Esophagus squamous epithelium (tissue), 5 donors: ENCODE measurements at regions not wholly inside any gene's neighbourhood (a gene's known extent, or its start where the extent isn't known, plus 50 kb on each side); places are given as distances from the start of the nearest gene placed in this dataset.

ENCODE experiments used
- DNase-seq: peaks from one replicate; lab custom pipeline; 2025; lab: John Stamatoyannopoulos, UW
- H3K27ac ChIP-seq, 4 donors: fragments of 200-600 bp; sonication (generic); one replicate each; pipeline ENCODE4 v1.5.1; 2016 to 2019; ENCODE audit warnings: mild to moderate bottlenecking in 1 of 4
- H3K27me3 ChIP-seq, 4 donors: fragments of 200-600 bp; sonication (generic); 1 replicate in 3 of 4; 2 replicates in 1 of 4; pipeline versions ENCODE4 v1.5.1 to v1.6.0; 2017 to 2021; ENCODE audit warnings: antibody characterized with exemption in 1 of 4
- H3K36me3 ChIP-seq, 3 donors: fragments of 200-600 bp; sonication (generic); one replicate each; pipeline ENCODE4 v1.5.1; 2016 to 2019
- H3K4me1 ChIP-seq, 3 donors: fragments of 200-600 bp; sonication (generic); one replicate each; pipeline ENCODE4 v1.5.1; 2017 to 2019
- H3K4me3 ChIP-seq, 4 donors: fragments of 200-600 bp; sonication (generic); 1 replicate in 3 of 4; 2 replicates in 1 of 4; pipeline ENCODE4 v1.5.1; 2016 to 2019; ENCODE audit warnings: mild to moderate bottlenecking in 2 of 4, moderate library complexity in 1 of 4
- H3K9me3 ChIP-seq, 3 donors: fragments of 200-600 bp; sonication (generic); one replicate each; pipeline ENCODE4 v1.5.1; 2016 to 2019
- CTCF ChIP-seq, 6 experiments: fragments of 450-650 bp in 4 of 6; fragments of 200-600 bp in 2 of 6; sonication (generic) in 2 of 6; IDR thresholded peaks; one replicate each; pipeline ENCODE4 v1.5.1; 2016 to 2019; ENCODE audit warnings: antibody characterized with exemption in 6 of 6, mild to moderate bottlenecking in 4 of 6, moderate library complexity in 4 of 6
- POLR2A ChIP-seq, 4 donors: fragments of 450-650 bp; IDR thresholded peaks; one replicate each; pipeline ENCODE4 v1.6.1; 2017; ENCODE audit warnings: antibody characterized with exemption in 4 of 4, mild to moderate bottlenecking in 4 of 4, moderate library complexity in 3 of 4
- WGBS, 2 donors: methylation state at CpG; one replicate each; pipeline ENCODE4 v1.1.5; 2018; 5-methylcytosine and 5-hydroxymethylcytosine counted together
- intact Hi-C: fragments of 100-400 bp; cut with DNase I; formaldehyde crosslinking; loops from one replicate; pipeline ENCODE4 v1.15.0; 2022
- donor health status: DM: yes; HTN: yes; CAD: no.

DNA sequence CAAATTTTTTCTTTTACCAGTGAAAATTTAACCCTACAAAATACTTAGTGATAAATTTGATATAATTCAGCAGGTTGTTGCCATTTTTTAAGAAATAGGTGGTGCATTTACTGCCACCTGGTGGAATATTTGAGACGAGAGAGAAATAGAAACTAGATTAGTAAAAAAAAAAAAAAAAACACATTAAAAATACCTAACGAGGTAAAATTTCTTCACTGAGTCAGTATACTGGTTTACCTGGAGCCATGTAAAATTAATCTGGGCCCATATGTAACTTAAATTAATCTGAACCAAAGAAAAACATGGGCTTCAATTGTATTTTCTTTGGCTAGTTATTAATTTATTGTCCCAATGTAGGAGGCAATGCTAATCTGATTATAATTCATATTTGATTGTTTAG lies 520.8 kb downstream of the EPM2A start:
- intact Hi-C loops = no loop called here
- 0 to 1% methylated on average over 2 of the region's 2 CpGs for WGBS, 2 donors

GRCh38 chr6:145224450-145224849 lies 510.9 kb downstream of the EPM2A start:
- no peak overlapping the region for H3K27ac ChIP-seq
- no peak for DNase-seq
- no peaks in the 10 kb centered on the region for H3K4me1 ChIP-seq
- 65 to 89% methylated on average over 3 of the region's 3 CpGs for WGBS, 2 donors
- intact Hi-C loops = no loop called here
- H3K27me3 ChIP-seq = no peaks in the 10 kb centered on the region
- H3K36me3 ChIP-seq = no peaks in the 10 kb centered on the region
- H3K4me3 ChIP-seq = no peak overlapping the region
- TF ChIP-seq CTCF (IDR thresholded peaks at IDR 0.05) (no peak), POLR2A (IDR thresholded peaks at IDR 0.05) (no peak)
- no peaks in the 10 kb centered on the region for H3K9me3 ChIP-seq

More for the DNA sequence above, 520.8 kb downstream of the EPM2A start:
- no peak overlapping the region for H3K27ac ChIP-seq
- no peaks in the 10 kb centered on the region for H3K36me3 ChIP-seq
- no peaks in the 10 kb centered on the region for H3K4me1 ChIP-seq
- DNase-seq = no peak
- no peaks in the 10 kb centered on the region for H3K9me3 ChIP-seq
- no peak overlapping the region for H3K4me3 ChIP-seq
- H3K27me3 ChIP-seq = no peaks in the 10 kb centered on the region
- TF ChIP-seq POLR2A (IDR thresholded peaks at IDR 0.05) (no peak), CTCF (IDR thresholded peaks at IDR 0.05) (peak in 5 of 6 experiments; percentile 20 to 60 (median 51))

- Histone ChIP-seq H3K4me3 (no peak overlapping the region), H3K36me3 (no peaks in the 10 kb centered on the region), H3K27ac (no peak overlapping the region)
Measured at GRCh38 chr6:145225500-145225899, 509.8 kb downstream of the EPM2A start.

GRCh38 chr6:145227593-145227992 lies 507.7 kb downstream of the EPM2A start:
- intact Hi-C loops = no loop called here
- TF ChIP-seq CTCF (IDR thresholded peaks at IDR 0.05) (no peak), POLR2A (IDR thresholded peaks at IDR 0.05) (no peak)
- Histone ChIP-seq H3K4me3 (no peak overlapping the region), H3K36me3 (no peaks in the 10 kb centered on the region), H3K27ac (no peak overlapping the region), H3K4me1 (no peaks in the 10 kb centered on the region), H3K9me3 (no peaks in the 10 kb centered on the region), H3K27me3 (no peaks in the 10 kb centered on the region)
- DNase-seq = no peak
- 84 to 89% methylated on average over 6 of the region's 6 CpGs for WGBS, 2 donors

More at GRCh38 chr6:145225500-145225899, 509.8 kb downstream of the EPM2A start:
- DNase-seq = no peak
- Histone ChIP-seq H3K4me1 (no peaks in the 10 kb centered on the region), H3K9me3 (no peaks in the 10 kb centered on the region), H3K27me3 (no peaks in the 10 kb centered on the region)
- TF ChIP-seq CTCF (IDR thresholded peaks at IDR 0.05) (no peak), POLR2A (IDR thresholded peaks at IDR 0.05) (no peak)
- intact Hi-C loops = no loop called here
- 47 to 65% methylated on average over 3 of the region's 3 CpGs for WGBS, 2 donors

GRCh38 chr6:145228962-145229582 lies 506.2 kb downstream of the EPM2A start:
- Histone ChIP-seq H3K4me3 (no peak overlapping the region), H3K27me3 (no peaks in the 10 kb centered on the region), H3K9me3 (no peaks in the 10 kb centered on the region), H3K36me3 (no peaks in the 10 kb centered on the region), H3K27ac (no peak overlapping the region), H3K4me1 (no peaks in the 10 kb centered on the region)
- no peak for DNase-seq
- 82 to 91% methylated on average over 3 of the region's 3 CpGs for WGBS, 2 donors
- TF ChIP-seq CTCF (IDR thresholded peaks at IDR 0.05) (no peak), POLR2A (IDR thresholded peaks at IDR 0.05) (no peak)
- intact Hi-C loops = no loop called here
